Liver (tissue), 8 donors: ENCODE measurements at regions not wholly inside any gene's neighbourhood (a gene's known extent, or its start where the extent isn't known, plus 50 kb on each side); places are given as distances from the start of the nearest gene placed in this dataset.

Experiments
- DNase-seq: peaks from one replicate; pipeline ENCODE4 v3.0.0-alpha.2; 2017; ENCODE audit warnings: low spot score
- H3K27ac ChIP-seq, 2 donors: one replicate each; pipeline ENCODE4 v1.7.0; 2013; ENCODE audit warnings: inconsistent platforms in 2 of 2, low read length in 2 of 2, control low read depth in 1 of 2, low read depth in 1 of 2, mild to moderate bottlenecking in 1 of 2
- H3K27me3 ChIP-seq, 4 donors: one replicate each; pipeline versions ENCODE4 v1.6.1 to v1.7.0; 2013; ENCODE audit warnings: low read length in 3 of 4, inconsistent platforms in 1 of 4, mild to moderate bottlenecking in 1 of 4, moderate library complexity in 1 of 4; ENCODE audit not compliant: control insufficient read depth in 4 of 4, insufficient read depth in 4 of 4
- H3K36me3 ChIP-seq, 4 donors: one replicate each; pipeline versions ENCODE4 v1.6.1 to v1.7.0; 2013; ENCODE audit warnings: low read length in 3 of 4, mild to moderate bottlenecking in 3 of 4, low read depth in 1 of 4, moderate library complexity in 1 of 4; ENCODE audit not compliant: control insufficient read depth in 4 of 4, insufficient read depth in 3 of 4
- H3K4me1 ChIP-seq, 4 donors: one replicate each; pipeline versions ENCODE4 v1.6.1 to v1.7.0; 2013; ENCODE audit warnings: low read length in 3 of 4, mild to moderate bottlenecking in 3 of 4, moderate library complexity in 1 of 4; ENCODE audit not compliant: control insufficient read depth in 4 of 4, insufficient read depth in 4 of 4
- H3K4me3 ChIP-seq, 3 donors: one replicate each; pipeline versions ENCODE4 v1.6.1 to v1.7.0; 2013; ENCODE audit warnings: low read length in 3 of 3, control low read depth in 1 of 3, low read depth in 1 of 3, mild to moderate bottlenecking in 1 of 3
- H3K9ac ChIP-seq, 2 donors: one replicate each; pipeline ENCODE4 v1.7.0; 2013; ENCODE audit warnings: low read length in 2 of 2, mild to moderate bottlenecking in 2 of 2, moderate library complexity in 2 of 2, control low read depth in 1 of 2, low read depth in 1 of 2
- H3K9me3 ChIP-seq, 4 donors: one replicate each; pipeline versions ENCODE4 v1.6.1 to v1.7.0; 2013; ENCODE audit warnings: low read length in 3 of 4; ENCODE audit not compliant: control insufficient read depth in 4 of 4
- ATF3 ChIP-seq: IDR thresholded peaks from 2 replicates; pipeline ENCODE4 v1.6.1; 2016; ENCODE audit warnings: antibody characterized with exemption
- CTCF ChIP-seq: fragments of 150-350 bp; IDR thresholded peaks from 2 replicates; pipeline ENCODE4 v1.5.1; 2017; ENCODE audit warnings: improper control_type of control experiment, low read depth, low read length; ENCODE audit not compliant: missing input control
- EGR1 ChIP-seq, 2 donors: IDR thresholded peaks; 2 replicates each; pipeline ENCODE4 v1.6.1; 2016 to 2018; ENCODE audit warnings: antibody characterized with exemption in 2 of 2, low read depth in 2 of 2
- FOXA1 ChIP-seq: IDR thresholded peaks from 2 replicates; pipeline ENCODE4 v1.6.1; 2016; ENCODE audit warnings: antibody characterized with exemption
- FOXA2 ChIP-seq: IDR thresholded peaks from 2 replicates; pipeline ENCODE4 v1.6.1; 2016; ENCODE audit warnings: antibody characterized with exemption
- GABPA ChIP-seq, 2 donors: IDR thresholded peaks in 1 of 2; conservative IDR thresholded peaks in 1 of 2; 2 replicates each; pipeline ENCODE4 v1.6.1; 2016; ENCODE audit warnings: antibody characterized with exemption in 2 of 2, mild to moderate bottlenecking in 1 of 2, moderate library complexity in 1 of 2
- HNF4A ChIP-seq, 2 donors: conservative IDR thresholded peaks; 2 replicates each; pipeline ENCODE4 v1.6.1; 2016; ENCODE audit warnings: antibody characterized with exemption in 2 of 2, mild to moderate bottlenecking in 2 of 2
- HNF4G ChIP-seq: IDR thresholded peaks from 2 replicates; pipeline ENCODE4 v1.6.1; 2016; ENCODE audit warnings: antibody characterized with exemption
- JUND ChIP-seq, 2 donors: IDR thresholded peaks; 2 replicates each; pipeline ENCODE4 v1.6.1; 2016; ENCODE audit warnings: antibody characterized with exemption in 2 of 2
- MAX ChIP-seq: IDR thresholded peaks from 2 replicates; pipeline ENCODE4 v1.6.1; 2016; ENCODE audit warnings: antibody characterized with exemption
- NR2F2 ChIP-seq: IDR thresholded peaks from 2 replicates; pipeline ENCODE4 v1.6.1; 2016; ENCODE audit warnings: antibody characterized with exemption
- RAD21 ChIP-seq, 2 donors: IDR thresholded peaks; 2 replicates each; pipeline ENCODE4 v1.6.1; 2016; ENCODE audit warnings: antibody characterized with exemption in 2 of 2, mild to moderate bottlenecking in 2 of 2
- REST ChIP-seq: IDR thresholded peaks from 2 replicates; pipeline ENCODE4 v1.6.1; 2016; ENCODE audit warnings: antibody characterized with exemption, mild to moderate bottlenecking
- RXRA ChIP-seq, 2 donors: IDR thresholded peaks; 2 replicates each; pipeline ENCODE4 v1.6.1; 2017 to 2018; ENCODE audit warnings: antibody characterized with exemption in 2 of 2, mild to moderate bottlenecking in 1 of 2
- SP1 ChIP-seq: IDR thresholded peaks from 2 replicates; pipeline ENCODE4 v1.6.1; 2018; ENCODE audit warnings: antibody characterized with exemption, mild to moderate bottlenecking
- TAF1 ChIP-seq: conservative IDR thresholded peaks from 2 replicates; pipeline ENCODE4 v1.6.1; 2016; ENCODE audit warnings: antibody characterized with exemption, mild to moderate bottlenecking
- YY1 ChIP-seq: IDR thresholded peaks from 2 replicates; pipeline ENCODE4 v1.6.1; 2016; ENCODE audit warnings: antibody characterized with exemption, mild to moderate bottlenecking
- ZBTB33 ChIP-seq: IDR thresholded peaks from 2 replicates; pipeline ENCODE4 v1.6.1; 2016; ENCODE audit warnings: antibody characterized with exemption
- WGBS: extraction: QIAGEN DNeasy Blood & Tissue Kit; methylation state at CpG from one replicate; pipeline ENCODE4 v1.1.7; 2013; 5-methylcytosine and 5-hydroxymethylcytosine counted together
- donor health status: healthy.
- donor health status: healthy.
- donor health status: healthy.
- donor health status: healthy.
- donor health status: healthy.

GRCh38 chr17:13421581-13422130, 180.1 kb downstream of the HS3ST3A1 start:
- TF ChIP-seq HNF4G, result no peak
- no peak for TF ChIP-seq FOXA1
- TF ChIP-seq ZBTB33, result no peak
- no peak for TF ChIP-seq REST
- no peak for TF ChIP-seq MAX
- TF ChIP-seq TAF1, result no peak
- no peak for TF ChIP-seq CTCF
- TF ChIP-seq NR2F2, result no peak
- no peak for TF ChIP-seq ATF3
- TF ChIP-seq SP1, result no peak
- no peak for TF ChIP-seq RAD21 (IDR thresholded peaks at IDR 0.05)
- no peak for TF ChIP-seq GABPA (IDR thresholded peaks at IDR 0.05 in 1 of 2, conservative IDR thresholded peaks at IDR 0.05 in 1 of 2)
- no peak for TF ChIP-seq FOXA2
- no peak for TF ChIP-seq EGR1 (IDR thresholded peaks at IDR 0.05; ENCODE audit: low read depth in 2 of 2)
- no peak for TF ChIP-seq YY1
- no peak for TF ChIP-seq RXRA (IDR thresholded peaks at IDR 0.05)
- TF ChIP-seq HNF4A (conservative IDR thresholded peaks at IDR 0.05), result no peak
- no peak for TF ChIP-seq JUND (IDR thresholded peaks at IDR 0.05)
- no peaks in the 10 kb centered on the region for H3K36me3 ChIP-seq
- WGBS, result 89% methylated on average over 2 of the region's 2 CpGs
- peak overlapping the region in 1 of 2 donors; percentile 45 for H3K27ac ChIP-seq
- no peak for DNase-seq
- H3K4me3 ChIP-seq, result no peak overlapping the region
- H3K9me3 ChIP-seq, result no peaks in the 10 kb centered on the region
- no peak overlapping the region for H3K9ac ChIP-seq
- H3K4me1 ChIP-seq, result peaks cover under 1 to 16% (median 4%) of the 10 kb centered on the region in 4 donors
- H3K27me3 ChIP-seq, result no peaks in the 10 kb centered on the region
